ENCODE measurements at regions not wholly inside any gene's neighbourhood (a gene's known extent, or its start where the extent isn't known, plus 50 kb on each side); places are given as distances from the start of the nearest gene placed in this dataset.
"Not testable (repeated sequence)": the region's sequence is repeated elsewhere in the genome, so short reads cannot be mapped to it uniquely, and the experiment has no call there.

- TF ChIP-seq SIN3A (IDR thresholded peaks at IDR 0.05; ENCODE audit: borderline replicate concordance, insufficient read depth, low read depth, low read length) (no peak), REST (IDR thresholded peaks at IDR 0.05; ENCODE audit: insufficient read depth in 1 of 2, low read depth in 2 of 2, low read length in 1 of 2) (no peak), TCF7L2 (IDR thresholded peaks at IDR 0.05; ENCODE audit: low read depth, low read length) (no peak), CTCF (IDR thresholded peaks at IDR 0.05) (no peak), POLR2AphosphoS5 (IDR thresholded peaks at IDR 0.05; ENCODE audit: low read depth, low read length) (no peak)
- BruUV-seq (replicated peaks), result no TSS peak
- ATAC-seq (no peak), DNase-seq (ENCODE audit: low read depth, low spot score) (no peak)
- intact Hi-C loops (cut with micrococcal nuclease; ENCODE audit: unreplicated experiment), result no loop called here
- no peak overlapping the region for H3K4me3 ChIP-seq (ENCODE audit: low read depth in 2 of 2, low read length in 2 of 2)
- no peaks in the 10 kb centered on the region for H3K9me3 ChIP-seq (ENCODE audit: control insufficient read depth, insufficient read depth, low read depth, low read length)
- H3K27me3 ChIP-seq (ENCODE audit: control insufficient read depth, insufficient read depth, low read length), result no peaks in the 10 kb centered on the region
- ChIA-PET POLR2A (no interaction called here), CTCF (no interaction called here)
- no peaks in the 10 kb centered on the region for H3K4me1 ChIP-seq (ENCODE audit: control insufficient read depth, insufficient read depth, low read length)
- H3K36me3 ChIP-seq (ENCODE audit: control insufficient read depth, insufficient read depth, low read length), result no peaks in the 10 kb centered on the region
- no peak overlapping the region for H3K27ac ChIP-seq (ENCODE audit: low read length)
- in situ Hi-C loops (cut with HindIII; ENCODE audit: low pct_unique_long_range_greater_than_20kb, low sequenced_read_pairs), result no loop called here
These were observed 270.2 kb upstream of the IRX1 start for GRCh38 chr5:3325201-3325971.

- no peaks in the 10 kb centered on the region for H3K36me3 ChIP-seq (ENCODE audit: control insufficient read depth, insufficient read depth, low read length)
- CTCF ChIA-PET, result no interaction called here
- H3K27me3 ChIP-seq (ENCODE audit: control insufficient read depth, insufficient read depth, low read length), result no peaks in the 10 kb centered on the region
- H3K4me3 ChIP-seq (ENCODE audit: low read depth in 2 of 2, low read length in 2 of 2), result no peak overlapping the region
- POLR2A ChIA-PET, result no interaction called here
- intact Hi-C loops (cut with micrococcal nuclease; ENCODE audit: unreplicated experiment) (no loop called here), in situ Hi-C loops (cut with HindIII; ENCODE audit: low pct_unique_long_range_greater_than_20kb, low sequenced_read_pairs) (no loop called here)
- no peaks in the 10 kb centered on the region for H3K9me3 ChIP-seq (ENCODE audit: control insufficient read depth, insufficient read depth, low read depth, low read length)
- TF ChIP-seq POLR2AphosphoS5 (IDR thresholded peaks at IDR 0.05; ENCODE audit: low read depth, low read length), result no peak
- no peak for TF ChIP-seq SIN3A (IDR thresholded peaks at IDR 0.05; ENCODE audit: borderline replicate concordance, insufficient read depth, low read depth, low read length)
- no peak for TF ChIP-seq REST (IDR thresholded peaks at IDR 0.05; ENCODE audit: insufficient read depth in 1 of 2, low read depth in 2 of 2, low read length in 1 of 2)
- no peak for TF ChIP-seq TCF7L2 (IDR thresholded peaks at IDR 0.05; ENCODE audit: low read depth, low read length)
- no peak for TF ChIP-seq CTCF (IDR thresholded peaks at IDR 0.05)
- no peak for DNase-seq (ENCODE audit: low read depth, low spot score)
- ATAC-seq, result no peak
- no peaks in the 10 kb centered on the region for H3K4me1 ChIP-seq (ENCODE audit: control insufficient read depth, insufficient read depth, low read length)
- no TSS peak for BruUV-seq (replicated peaks)
- no peak overlapping the region for H3K27ac ChIP-seq (ENCODE audit: low read length)
These were observed 271.1 kb upstream of the IRX1 start for GRCh38 chr5:3324421-3325101.

- H3K27ac ChIP-seq (ENCODE audit: low read length); in situ Hi-C loops (cut with HindIII; ENCODE audit: low pct_unique_long_range_greater_than_20kb, low sequenced_read_pairs); BruUV-seq (replicated peaks); H3K36me3 ChIP-seq (ENCODE audit: control insufficient read depth, insufficient read depth, low read length); DNase-seq (ENCODE audit: low read depth, low spot score); CTCF ChIA-PET; ATAC-seq; H3K4me1 ChIP-seq (ENCODE audit: control insufficient read depth, insufficient read depth, low read length); POLR2A ChIA-PET; H3K27me3 ChIP-seq (ENCODE audit: control insufficient read depth, insufficient read depth, low read length); H3K4me3 ChIP-seq (ENCODE audit: low read depth in 2 of 2, low read length in 2 of 2); H3K9me3 ChIP-seq (ENCODE audit: control insufficient read depth, insufficient read depth, low read depth, low read length); intact Hi-C loops (cut with micrococcal nuclease; ENCODE audit: unreplicated experiment): not testable (repeated sequence)
These were observed 271.7 kb upstream of the IRX1 start for GRCh38 chr5:3323966-3324365.

Data from Panc1 (cell line).